SIG-M5 (cell line): ENCODE measurements at regions not wholly inside any gene's neighbourhood (a gene's known extent, or its start where the extent isn't known, plus 50 kb on each side); places are given as distances from the start of the nearest gene placed in this dataset.
"Not testable (repeated sequence)": the region's sequence is repeated elsewhere in the genome, so short reads cannot be mapped to it uniquely, and the experiment has no call there.

Experiments
- DNase-seq: peaks from one replicate; lab custom pipeline; 2025; lab: John Stamatoyannopoulos, UW

DNA sequence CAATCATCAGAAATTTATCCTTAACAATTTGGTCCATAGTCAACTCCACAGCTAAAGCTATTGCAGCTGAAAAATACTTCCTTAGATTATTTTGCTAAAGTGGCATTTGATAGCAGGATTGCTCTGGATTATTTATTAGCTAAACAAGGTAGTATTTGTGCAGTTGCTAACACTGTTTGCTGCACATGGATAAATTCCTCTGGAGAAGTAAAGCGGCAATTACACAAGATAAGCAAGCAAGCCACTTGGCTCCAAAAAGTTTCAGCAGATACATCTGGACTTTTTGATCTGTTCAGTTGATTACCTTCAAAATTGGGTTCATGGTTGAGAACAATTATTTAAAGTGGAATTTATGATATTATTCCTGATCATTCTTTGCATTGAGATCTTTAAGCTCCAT, 971.5 kb downstream of the C4orf33 start:
- DNase-seq, result no peak

DNA sequence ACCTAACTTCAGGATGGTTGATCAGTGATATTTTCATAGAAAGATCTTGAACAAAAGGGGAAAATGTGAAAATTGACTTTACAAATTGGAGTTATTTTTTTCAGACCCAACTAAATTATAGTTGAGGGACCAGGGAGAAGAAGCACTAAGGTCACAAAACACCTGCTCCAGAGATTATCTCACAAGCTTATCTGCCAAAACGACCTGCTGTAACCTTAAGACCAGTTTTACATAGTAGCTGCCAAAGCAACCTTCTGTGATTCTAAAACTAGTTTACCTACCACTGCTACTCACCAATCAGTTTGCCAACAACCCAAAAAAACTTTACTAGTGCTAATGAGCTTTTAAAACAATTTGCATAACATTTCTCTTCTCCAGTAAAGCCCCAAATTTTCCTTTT, 972.1 kb downstream of the C4orf33 start:
- DNase-seq, result no peak

DNA sequence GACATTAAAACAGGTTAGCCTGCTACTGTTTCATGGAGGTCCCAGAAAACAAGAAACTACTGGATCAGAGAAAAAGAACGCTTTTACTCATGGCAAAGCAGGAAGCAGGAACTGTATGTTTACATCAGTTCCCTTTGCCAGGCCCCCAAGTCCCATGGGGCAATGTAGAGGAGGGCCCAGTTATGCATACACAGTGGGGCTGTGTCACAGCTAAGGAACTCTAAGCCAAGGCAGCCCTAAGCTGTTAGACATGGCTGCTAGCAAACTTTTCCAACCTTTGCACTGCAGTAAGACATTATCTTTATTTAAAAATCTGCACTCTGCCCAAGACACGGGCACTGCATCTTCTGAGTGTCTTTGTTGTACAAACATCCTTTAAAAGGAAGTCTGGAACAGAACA, 975.8 kb downstream of the C4orf33 start:
- no peak for DNase-seq

DNA sequence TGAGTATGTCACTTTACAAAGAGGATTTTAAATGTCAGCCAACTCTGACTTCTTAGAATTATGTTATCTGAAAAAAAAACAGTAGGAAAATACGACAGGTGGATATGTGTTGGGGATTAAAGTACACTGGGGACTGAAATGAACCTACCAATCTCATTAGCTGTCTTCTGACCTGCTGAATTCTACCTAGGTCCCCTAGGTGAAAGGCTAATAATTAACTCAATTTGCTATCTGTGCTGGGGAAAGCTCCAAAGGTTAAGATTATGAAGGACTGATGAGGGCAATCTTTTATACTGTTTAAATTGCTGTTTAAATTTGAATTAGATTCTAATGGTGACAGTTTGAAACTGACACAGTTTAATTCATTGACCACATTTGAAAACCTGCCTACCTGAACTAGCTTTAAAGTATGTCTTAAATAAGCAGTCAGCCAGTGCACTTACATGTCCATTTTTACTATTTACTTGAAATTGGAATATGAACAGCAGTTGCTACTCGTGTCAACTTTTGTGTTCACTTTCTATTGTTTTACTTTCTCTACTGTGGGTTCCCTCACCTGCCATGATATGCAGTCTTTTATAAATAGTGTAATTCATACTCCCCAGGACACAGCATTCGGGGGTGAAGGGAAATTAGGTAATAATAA, 977.3 kb downstream of the C4orf33 start:
- DNase-seq, result no peak

DNA sequence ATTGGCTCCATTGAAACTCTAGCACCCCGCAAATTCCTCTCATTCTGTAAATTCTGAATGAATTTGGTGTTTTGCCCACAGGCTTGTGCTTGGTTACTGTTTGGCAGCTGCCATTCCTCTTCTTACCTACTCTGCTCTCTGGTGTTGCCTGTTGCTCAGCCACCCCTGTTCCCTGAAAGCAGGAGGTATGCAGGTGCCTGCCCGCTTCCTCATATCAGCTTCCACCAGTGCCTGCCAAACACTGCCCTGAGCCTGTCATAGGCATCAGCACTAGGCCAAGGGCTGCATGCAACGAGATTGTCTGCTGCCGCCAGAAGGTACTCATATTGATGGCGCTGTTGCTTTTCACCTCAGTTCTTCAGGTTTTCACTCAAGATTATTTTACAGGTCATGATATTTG, 978.1 kb downstream of the C4orf33 start:
- DNase-seq, result no peak

DNA sequence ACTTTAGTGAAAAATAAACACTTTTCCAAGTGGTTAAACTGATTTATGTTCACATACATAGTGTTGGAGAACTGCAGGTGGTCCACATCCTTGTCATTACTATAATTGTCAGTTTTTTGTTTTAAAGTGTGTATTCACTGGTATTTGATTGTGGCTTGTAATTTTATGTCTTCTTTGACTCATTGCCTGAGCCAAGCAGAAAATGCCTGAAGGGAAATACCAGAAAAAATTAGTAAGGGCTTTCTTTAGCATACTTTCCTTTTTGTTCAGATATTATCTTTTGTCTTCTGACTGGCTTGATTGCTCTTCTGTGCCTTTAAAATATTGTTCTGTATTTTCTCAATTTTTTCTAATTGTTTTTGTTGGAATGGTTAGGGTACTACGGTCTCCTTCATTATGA, 981.3 kb downstream of the C4orf33 start:
- no peak for DNase-seq

DNA sequence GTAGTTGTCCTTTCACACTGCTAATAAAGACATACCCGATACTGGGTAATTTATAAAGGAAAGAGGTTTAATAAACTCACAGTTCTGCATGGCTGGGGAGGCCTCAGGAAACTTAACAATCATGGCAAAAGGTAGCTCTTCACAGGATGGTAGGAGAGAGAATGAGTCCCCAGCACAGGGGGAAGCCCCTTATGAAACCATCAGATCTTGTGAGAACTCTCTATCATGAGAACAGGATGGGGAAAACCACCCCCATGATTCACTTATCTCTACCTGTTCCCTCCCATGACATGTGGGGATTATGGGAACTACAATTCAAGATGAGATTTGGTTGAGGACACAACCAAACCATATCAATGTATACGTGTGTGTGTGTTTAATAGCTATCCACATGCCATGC, 983.1 kb downstream of the C4orf33 start:
- not testable (repeated sequence) for DNase-seq

DNA sequence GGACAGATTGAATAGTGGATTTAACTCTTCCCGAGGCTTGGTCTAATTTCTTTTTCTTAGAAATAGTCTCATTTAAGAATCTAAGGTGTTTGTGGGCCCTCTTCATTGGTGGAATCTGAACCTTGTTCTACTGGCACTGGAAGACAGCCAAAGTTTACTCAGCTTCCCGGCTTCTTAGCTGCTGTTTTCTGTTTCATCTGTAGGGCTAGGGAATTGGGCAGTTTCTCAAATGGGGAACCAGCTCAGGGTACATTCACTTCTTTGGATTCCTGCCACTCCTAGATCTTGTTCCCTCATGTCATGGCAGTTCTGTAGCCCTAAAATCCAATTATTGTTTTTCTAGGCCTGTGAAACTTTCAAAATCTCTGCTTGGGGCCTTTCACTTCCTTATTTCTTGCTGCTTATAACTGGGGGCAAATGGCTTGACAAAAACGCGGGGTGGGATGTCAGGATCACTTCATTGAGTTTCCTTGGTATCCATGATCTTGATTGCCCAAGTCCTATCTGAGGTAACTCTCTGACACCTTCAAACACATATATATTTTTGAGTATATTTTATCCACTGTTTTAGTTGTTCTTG, 985.0 kb downstream of the C4orf33 start:
- no peak for DNase-seq

DNA sequence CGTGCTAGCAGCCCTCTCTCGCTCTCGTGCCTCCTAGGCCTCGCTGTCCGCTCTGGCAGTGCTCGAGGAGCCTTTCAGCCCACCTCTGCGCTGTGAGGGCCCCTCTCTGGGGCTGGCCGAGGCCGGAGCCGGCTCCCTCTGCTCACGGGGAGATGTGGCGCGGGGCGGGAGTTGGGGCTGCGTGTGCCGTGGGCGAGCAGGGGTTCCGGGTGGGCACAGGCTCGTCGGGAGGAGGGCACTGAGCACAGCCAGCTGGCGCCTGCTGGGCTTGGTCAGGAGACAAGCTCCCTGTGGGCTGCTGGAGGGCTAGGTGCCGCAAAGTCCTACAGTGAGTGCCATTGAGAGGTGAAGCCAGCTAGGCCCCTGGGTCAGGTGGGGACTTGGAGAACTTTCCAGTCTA, 994.5 kb downstream of the C4orf33 start:
- no peak for DNase-seq

DNA sequence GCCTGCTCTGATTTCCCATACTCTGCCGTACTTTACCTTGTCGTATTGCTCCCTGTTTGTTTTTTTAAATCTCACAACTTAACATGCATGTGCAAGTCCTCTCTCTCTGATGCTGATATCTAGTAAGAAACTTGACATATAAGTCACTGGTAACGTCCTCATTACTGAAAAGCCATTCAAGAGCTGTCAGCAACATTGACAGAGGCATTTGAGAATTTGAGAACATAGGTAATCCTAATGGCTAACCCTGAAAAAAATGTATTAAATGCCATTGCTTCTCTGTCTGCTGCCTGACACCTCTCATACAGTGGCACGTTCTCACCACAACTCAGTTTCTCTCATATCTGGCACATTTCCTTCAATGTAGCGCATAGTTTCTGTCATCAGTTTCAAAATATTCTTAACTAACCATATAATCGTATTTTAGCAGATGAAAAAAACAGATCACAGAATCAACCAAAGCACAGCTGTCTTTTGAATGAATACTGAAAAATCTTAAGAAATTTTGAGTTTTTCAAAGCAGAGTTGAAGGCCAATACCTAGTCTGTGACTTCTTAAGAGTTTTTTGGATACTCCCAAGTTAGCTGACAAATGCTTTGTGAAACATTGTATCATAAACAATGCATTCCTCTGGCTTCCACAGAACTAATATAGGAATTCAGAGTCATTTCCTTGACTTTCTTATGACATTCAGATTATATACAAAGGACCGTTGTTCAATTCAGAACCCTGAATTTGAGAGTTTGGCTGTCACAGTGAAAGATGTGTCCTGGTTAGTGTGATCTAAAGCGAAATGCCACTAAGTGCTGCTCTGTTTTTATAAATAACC, 996.4 kb downstream of the C4orf33 start:
- DNase-seq, result no peak

DNA sequence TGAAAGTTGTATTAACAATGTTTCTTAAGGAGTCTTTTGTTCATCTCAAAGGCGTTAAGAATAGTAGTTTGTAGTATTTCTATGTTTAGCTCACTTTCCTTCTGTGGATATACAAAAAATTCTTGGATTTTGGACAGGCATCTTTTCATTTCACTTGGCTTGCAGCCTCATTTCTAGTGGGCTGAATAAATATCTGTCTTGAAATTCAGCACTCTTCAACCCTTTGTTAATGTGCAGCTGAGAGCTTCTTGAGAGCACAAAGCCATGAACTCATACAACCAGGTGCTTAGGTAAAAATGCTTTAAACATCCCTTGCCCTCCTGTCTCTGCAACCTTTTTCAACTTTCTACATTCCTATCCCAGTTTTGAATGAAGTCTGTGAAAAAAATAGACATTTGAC, 1003.2 kb downstream of the C4orf33 start:
- no peak for DNase-seq

DNA sequence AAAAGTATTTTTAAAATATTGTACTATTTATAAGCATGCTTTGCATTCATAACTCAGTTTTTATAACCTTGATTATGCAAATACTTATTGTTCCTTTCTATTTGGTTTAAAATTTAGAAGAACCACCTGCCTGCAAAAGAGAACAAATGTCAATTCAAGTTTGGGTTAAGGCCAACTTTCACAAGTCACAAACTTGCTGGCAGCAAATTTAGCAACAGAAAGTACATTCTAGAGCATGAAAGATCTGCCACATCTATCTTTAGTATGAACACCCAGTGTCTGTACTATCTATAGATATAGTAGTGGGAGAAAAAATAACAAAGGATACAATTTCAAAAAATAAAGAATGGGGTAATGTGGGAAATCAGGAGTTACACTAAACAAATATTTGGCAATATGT, 1014.2 kb downstream of the C4orf33 start:
- DNase-seq, result no peak

DNA sequence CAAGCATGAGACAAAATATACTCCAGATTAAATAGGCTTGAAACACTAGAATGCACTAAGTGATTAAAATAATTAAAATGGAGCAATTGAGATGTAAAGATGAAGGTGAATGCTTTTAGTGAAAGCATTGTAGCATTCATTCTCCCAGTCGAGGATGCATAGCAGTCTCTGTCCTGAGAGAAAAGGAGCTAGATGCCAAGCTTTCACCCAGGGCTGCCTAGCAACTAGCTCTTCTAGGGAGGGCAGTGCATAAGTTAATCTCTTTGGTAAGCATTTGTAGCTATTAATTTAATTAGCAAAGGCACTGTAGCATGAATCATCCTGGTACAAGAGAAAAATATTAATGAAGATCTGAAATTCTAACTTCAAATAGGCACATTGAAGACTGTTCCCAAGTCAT, 1014.8 kb downstream of the C4orf33 start:
- DNase-seq, result no peak

DNA sequence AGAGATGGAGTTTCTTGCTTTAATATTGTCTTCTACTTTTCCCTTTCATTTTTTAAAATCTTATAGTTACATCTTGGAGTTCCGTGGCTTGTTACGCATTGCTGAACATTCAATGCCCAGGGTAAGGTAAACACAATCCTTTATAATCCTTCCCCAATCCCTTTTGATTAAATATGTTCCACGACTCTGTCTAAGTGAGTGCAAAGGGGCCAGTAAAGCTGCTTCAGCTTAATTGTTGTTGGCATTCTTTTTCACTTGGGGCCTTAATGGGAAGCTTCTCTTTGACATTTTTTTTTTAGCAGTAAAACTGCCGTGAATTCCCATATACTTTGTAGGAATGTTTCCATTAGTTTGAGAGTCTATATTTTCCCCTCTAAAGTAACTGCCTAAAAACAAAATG, 1028.1 kb downstream of the C4orf33 start:
- no peak for DNase-seq

GRCh38 chr4:130125467-130125866, 1029.5 kb downstream of the C4orf33 start:
- no peak for DNase-seq

DNA sequence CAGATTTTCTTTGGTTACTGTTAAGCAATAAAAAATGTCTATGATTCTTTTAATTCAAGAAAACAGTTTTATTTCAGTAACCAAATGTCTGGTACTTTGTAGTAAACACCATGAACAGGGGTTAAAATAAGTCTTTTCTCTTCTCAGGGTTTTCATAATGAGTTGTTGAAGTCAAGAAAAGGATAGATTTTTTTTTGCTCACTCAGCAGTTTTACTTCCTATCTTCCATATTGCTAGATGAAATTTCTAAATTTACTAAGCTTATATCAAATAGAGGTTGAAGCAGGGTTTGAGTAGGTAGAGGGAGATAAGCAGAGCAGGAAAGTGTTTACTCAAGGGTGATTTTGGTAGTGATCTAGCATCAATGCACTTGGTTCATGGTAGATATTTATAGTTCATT, 1031.3 kb downstream of the C4orf33 start:
- DNase-seq, result no peak

DNA sequence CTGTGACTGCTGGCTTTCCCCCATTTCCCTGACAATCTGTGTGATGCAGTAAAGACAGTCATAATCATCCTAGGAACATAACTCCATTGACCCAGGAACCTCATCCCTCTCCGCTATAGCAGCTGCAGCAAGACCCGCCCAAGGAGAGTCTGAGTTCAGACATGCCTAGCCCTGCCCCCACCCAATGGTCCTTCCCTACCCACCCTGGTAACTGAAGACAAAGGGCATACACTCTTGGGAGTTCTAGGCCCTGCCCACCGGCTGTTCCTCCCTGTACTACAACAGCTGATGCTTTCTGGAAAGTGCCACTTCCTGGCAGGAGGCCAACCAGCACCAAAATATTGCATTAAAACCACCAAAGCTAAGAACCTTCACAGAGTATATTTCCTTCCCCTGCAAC, 1035.6 kb downstream of the C4orf33 start:
- no peak for DNase-seq

DNA sequence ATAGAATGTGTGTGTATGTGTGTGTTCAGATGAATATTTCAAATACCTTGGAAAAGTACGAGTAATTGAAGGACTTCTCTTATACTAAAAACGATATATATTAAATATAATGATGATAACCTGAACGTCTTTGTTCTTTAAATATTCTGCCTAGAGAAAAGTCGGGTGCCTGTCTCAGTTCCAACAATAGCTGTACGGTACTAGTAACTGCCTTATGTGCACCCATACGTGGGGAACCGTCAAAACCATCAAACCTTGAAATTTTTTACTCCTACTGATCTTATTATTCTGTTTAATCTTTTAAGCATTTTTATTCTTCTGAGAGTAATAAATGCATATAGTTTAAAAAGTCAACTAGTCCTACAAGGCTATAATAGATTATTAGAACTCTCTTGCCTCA, 1045.7 kb downstream of the C4orf33 start:
- DNase-seq, result no peak

- no peak for DNase-seq
Observed at GRCh38 chr4:130143656-130144055, 1047.7 kb downstream of the C4orf33 start.

GRCh38 chr4:130146773-130147172, 1050.8 kb downstream of the C4orf33 start:
- DNase-seq, result no peak

DNA sequence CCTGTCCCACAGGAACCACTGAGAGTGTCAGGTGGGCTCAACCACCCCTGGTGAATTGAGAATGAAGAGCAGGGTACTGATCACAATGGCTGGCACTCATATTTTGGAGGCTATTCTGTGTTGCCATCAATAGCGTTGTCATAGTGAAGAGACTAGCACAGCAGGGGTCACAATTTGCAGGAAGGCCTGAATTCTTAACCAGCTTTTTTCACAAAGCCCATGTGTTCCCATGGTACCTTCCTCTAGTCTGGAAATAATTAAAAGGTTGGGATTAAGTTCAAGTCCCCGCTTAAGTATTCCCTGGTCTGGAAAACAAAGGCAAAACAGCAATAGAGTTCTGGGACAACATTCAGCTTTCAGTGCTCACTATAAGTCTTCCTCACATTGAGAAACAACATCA, 1051.7 kb downstream of the C4orf33 start:
- no peak for DNase-seq

DNA sequence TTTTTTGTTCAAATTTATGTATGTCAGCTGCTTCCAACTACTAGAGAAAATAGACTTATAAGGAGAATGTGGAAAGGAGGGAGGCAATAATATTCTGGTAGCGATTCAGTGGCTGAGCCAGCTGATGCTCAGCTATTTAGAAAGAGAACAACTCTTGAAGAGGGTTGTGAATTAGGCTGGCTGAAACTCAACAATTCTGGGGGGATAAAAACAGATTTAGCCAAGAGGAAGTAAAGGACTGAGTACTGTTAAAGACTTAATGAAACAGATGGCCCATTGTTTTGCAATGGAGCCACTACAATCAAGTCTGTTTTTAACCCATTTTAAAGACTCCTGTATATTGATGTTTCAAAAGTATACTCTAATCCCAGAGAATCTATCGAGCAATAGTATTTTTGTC, 1058.9 kb downstream of the C4orf33 start:
- no peak for DNase-seq

- no peak for DNase-seq
Observed at GRCh38 chr4:130163701-130164100, 1067.7 kb downstream of the C4orf33 start.
